Right lobe of liver (tissue), 4 donors: ENCODE measurements at regions not wholly inside any gene's neighbourhood (a gene's known extent, or its start where the extent isn't known, plus 50 kb on each side); places are given as distances from the start of the nearest gene placed in this dataset.

ENCODE experiments used
- CTCF ChIP-seq, 4 donors: fragments of 200-600 bp in 3 of 4; fragments of 450-650 bp in 1 of 4; IDR thresholded peaks; one replicate each; pipeline versions ENCODE4 v1.5.1 to v1.8.0; 2016 to 2022; ENCODE audit warnings: antibody characterized with exemption in 4 of 4, mild to moderate bottlenecking in 2 of 4
- POLR2A ChIP-seq: fragments of 450-650 bp; IDR thresholded peaks from one replicate; pipeline ENCODE4 v1.6.1; 2017; ENCODE audit warnings: antibody characterized with exemption, mild to moderate bottlenecking
- donor health status: DM: no; HTN: no; CAD: no.
- donor health status: DM: no; HTN: no; CAD: no.
- donor health status: DM: no; HTN: yes; CAD: no.

- TF ChIP-seq CTCF (IDR thresholded peaks at IDR 0.05) (no peak), POLR2A (no peak)
Observed at GRCh38 chr20:6691516-6691915, 76.0 kb upstream of the BMP2 start.
